Fibroblast of skin of right quadriceps (primary cell): ENCODE measurements at regions not wholly inside any gene's neighbourhood (a gene's known extent, or its start where the extent isn't known, plus 50 kb on each side); places are given as distances from the start of the nearest gene placed in this dataset.
A peak's percentile ranks its signal among the peaks of the same experiment; 100 is the strongest.
"Not testable (repeated sequence)": the region's sequence is repeated elsewhere in the genome, so short reads cannot be mapped to it uniquely, and the experiment has no call there.

Experiments
- DNase-seq: peaks from one replicate; pipeline ENCODE4 v3.0.0-alpha.2; 2013

GRCh38 chr7:52340067-52340466 lies 695.4 kb upstream of the POM121L12 start:
- no peak for DNase-seq

- not testable (repeated sequence) for DNase-seq
These were observed 707.1 kb upstream of the POM121L12 start for GRCh38 chr7:52328328-52328727.

- DNase-seq, result no peak
These were observed 710.2 kb upstream of the POM121L12 start for GRCh38 chr7:52325237-52325636.

GRCh38 chr7:52323202-52323746 lies 712.2 kb upstream of the POM121L12 start:
- no peak for DNase-seq

- no peak for DNase-seq
These were observed 714.8 kb upstream of the POM121L12 start for GRCh38 chr7:52320610-52321009.

DNA sequence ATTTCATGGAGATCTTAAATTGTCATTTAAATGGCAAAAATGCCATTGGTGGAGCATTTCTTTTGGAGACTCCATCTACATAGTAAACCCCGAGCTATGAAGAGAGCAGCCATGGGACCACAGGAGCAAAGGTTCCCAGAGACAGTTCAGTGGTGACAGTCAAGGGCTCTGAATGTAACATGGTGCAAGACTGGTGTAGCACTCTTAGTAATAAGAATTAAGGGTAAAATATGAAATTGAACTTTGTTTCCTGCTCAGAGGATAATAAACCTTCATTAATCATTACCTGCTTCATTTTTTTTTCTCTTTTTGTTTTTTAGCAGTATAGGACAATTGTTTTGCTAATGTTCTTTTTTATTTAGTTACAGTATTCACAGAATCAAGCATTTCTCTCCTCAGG lies 717.5 kb upstream of the POM121L12 start:
- no peak for DNase-seq

DNA sequence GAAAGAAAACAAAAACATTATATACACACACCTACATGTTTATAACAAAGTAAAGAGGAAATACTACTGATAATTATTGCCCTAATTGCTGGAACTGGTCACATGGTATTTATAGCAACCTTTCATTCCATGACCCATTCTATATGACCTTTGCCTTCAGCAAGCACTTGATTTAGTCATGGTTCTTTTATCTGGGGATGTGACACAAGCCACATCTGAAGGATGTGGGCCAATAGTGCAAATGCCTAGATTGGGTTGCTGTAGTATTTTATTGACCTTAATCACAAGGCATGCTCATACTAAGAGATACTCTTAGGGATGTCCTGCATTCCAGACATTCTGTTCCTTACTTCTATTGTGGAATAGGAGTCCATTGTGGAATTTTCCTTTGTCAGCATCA lies 723.5 kb upstream of the POM121L12 start:
- DNase-seq, result no peak

DNA sequence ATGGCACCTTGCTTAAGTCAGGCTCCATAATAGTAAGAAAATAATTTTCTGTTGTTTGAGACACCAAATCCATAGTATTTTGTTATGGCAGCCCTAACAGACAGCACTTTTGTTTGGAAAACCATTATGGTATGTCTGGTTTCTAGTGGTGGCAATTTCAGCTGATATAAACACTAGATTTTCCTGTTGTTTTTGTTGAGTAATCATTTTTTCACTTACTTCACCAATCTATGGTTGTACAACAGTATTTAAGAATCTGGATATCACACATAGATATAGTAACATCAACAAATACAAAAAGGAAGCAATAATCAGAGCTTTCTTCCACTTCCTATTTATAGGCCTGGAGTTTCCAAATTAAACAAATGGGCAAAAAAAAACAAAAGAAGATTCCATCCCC lies 725.8 kb upstream of the POM121L12 start:
- DNase-seq, result no peak

- no peak for DNase-seq
These were observed 732.5 kb upstream of the POM121L12 start for GRCh38 chr7:52302765-52303520.

DNA sequence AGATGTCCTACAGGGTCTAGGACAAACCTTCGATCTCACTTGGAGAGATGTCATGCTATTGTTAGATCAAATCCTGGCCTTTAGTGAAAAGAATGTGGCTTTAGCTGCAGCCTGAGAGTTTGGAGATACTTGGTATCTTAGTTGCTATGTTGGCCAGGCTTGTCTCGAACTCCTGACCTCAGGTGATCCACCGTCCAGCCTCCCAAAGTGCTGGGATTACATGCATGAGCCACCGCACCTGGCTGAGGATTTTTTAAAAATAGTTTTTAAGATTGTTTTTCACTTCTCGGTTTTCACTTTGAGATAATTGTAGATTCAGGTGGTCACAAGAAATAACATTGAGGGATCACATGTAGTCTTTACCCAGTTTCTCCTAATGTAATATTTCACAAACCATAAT lies 738.3 kb upstream of the POM121L12 start:
- DNase-seq, result no peak

- DNase-seq, result no peak
These were observed 740.5 kb upstream of the POM121L12 start for GRCh38 chr7:52294942-52295341.

DNA sequence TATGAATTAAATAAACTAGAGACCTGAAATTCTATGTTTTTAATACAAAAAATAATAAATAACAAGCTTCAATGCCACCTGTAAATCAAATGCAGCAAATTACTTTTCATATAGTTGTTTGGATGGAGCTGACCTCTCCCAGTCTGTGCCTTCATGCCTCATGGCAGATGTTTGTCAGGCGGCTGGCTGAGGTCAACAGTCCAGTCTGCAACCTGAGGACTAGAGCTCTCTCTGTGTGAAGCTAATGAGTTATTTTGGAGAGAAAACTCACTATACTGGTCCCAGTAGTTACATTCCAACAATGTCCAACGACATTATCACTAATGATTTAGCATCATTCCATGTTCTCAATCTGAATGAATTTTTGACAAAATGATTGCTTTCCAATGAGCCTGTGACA lies 746.2 kb upstream of the POM121L12 start:
- DNase-seq, result no peak

GRCh38 chr7:52287698-52288097 lies 747.7 kb upstream of the POM121L12 start:
- DNase-seq, result no peak

DNA sequence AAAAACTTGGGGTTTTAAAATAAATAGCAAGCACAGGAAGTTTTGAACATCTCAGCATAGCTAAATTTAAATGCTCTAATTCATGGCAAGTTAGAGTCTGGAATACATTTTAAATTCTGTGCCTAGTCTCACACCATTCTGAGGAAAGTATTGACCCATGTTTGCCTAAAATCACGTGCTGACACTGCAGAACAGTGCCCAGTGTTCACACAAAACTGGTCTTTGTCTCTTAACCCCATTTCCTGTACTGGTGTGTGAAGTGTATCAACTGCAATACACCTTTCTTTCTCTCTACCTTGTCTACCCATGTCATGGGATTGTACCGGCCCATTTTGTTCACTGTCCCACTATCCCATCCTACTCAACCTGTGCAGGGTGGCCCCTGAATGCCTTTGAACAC lies 749.7 kb upstream of the POM121L12 start:
- no peak for DNase-seq

GRCh38 chr7:52283335-52283734 lies 752.1 kb upstream of the POM121L12 start:
- DNase-seq, result no peak

- peak; percentile 5 for DNase-seq
These were observed 761.5 kb upstream of the POM121L12 start for GRCh38 chr7:52273685-52274610.

- no peak for DNase-seq
These were observed 763.7 kb upstream of the POM121L12 start for GRCh38 chr7:52271703-52272102.

DNA sequence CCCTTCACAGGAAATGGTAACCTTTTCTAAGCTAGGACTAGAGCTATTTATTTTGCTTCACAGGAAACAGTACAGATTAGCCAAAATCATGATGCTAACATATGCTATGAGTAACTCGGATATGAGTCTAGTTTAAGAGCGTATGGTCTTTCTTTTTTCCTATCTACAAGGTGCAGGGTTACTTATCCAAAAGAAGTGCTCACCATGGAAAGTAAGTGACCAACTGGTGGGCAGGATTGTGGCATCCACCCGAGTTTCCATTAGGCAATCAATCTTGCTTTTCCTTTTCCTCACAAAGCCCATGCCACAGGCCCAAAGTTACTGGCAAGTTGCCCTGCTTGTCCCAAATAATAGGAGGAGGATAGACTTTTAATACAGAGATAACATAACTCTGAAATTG lies 765.1 kb upstream of the POM121L12 start:
- DNase-seq, result no peak

- DNase-seq, result no peak
These were observed 765.8 kb upstream of the POM121L12 start for GRCh38 chr7:52269669-52270068.

GRCh38 chr7:52261057-52261456 lies 774.4 kb upstream of the POM121L12 start:
- no peak for DNase-seq

DNA sequence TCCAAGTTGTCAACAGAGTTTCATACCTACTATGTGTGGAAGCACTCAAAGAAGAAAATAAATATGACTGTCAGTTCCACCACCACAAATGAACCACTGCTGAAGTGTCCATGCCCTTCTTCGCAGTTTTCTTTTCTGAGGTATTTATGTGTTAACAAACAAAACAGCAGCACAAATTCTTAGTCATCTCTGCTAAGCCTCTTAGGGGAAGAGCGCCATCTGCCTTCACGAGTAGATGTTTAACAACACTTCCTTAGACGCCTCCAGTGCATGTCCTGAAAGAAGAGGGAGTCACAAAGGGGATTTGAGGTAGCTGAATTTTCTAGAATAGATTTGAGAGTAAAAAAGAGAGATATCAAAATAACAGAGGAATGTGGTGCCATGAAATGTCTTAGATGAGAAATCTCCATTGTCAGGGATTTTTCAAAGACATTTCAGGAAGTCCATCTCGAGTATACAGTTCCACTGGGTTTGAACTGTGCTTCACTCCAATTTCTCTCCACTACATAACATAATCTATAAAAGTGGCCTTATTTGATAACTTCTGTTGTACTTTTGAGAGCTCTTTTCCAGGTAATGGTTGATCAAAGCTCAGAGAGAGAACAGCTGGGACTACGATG lies 775.3 kb upstream of the POM121L12 start:
- no peak for DNase-seq

DNA sequence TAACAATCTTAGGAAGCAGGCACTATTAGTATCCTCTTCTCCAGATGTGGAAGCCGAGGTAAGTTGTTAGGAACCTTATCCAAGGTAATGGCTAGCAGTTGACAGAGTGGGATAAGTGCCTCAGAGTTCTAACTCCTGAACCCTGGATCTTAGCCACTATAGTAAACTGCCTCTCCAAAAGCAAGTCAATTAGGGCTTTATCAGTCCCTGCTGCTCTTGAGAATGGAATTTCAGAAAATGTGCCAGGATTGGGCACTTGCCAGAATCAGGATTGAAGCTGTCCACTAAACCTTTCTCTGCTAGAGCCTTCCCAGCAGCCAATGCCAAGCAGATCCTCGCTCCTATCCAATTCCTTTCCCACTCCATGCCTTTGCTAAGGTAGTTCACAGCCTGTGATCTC lies 777.5 kb upstream of the POM121L12 start:
- DNase-seq, result no peak

- DNase-seq, result no peak
These were observed 780.9 kb upstream of the POM121L12 start for GRCh38 chr7:52254396-52255010.
